Retina (tissue), 1 donor: ENCODE measurements at regions not wholly inside any gene's neighbourhood (a gene's known extent, or its start where the extent isn't known, plus 50 kb on each side); places are given as distances from the start of the nearest gene placed in this dataset.

Experiments used
- DNase-seq: peaks from one replicate; pipeline ENCODE4 v3.0.0-alpha.2; 2016

DNA sequence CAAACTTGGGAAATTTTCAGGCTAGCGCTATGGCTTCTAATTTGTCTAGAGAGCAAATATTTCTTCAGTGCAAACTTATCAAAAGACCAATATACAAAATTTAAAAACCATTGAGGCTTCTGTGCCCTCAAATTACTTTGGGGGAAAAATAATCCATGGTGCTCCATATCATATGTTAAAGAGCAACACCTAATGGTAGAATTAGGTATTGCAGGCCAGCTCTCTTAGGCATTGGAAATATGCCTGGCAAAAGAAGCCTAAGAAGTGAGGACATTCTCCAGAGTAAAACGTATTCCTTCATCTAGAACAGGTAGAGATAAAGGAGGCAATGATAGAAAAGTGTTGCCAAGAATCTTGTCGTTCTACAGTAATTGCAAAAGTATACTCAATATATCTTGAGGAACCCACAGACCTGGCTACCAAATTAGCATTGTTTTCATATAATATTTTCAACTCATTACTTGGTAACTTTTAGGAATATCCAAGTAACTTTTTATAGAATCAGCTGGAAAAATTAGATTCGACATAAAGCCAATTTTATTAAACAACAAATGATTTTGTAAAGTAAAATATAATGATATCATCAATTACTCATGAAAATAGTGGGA, 401.1 kb downstream of the BCL11A start:
- no peak for DNase-seq

DNA sequence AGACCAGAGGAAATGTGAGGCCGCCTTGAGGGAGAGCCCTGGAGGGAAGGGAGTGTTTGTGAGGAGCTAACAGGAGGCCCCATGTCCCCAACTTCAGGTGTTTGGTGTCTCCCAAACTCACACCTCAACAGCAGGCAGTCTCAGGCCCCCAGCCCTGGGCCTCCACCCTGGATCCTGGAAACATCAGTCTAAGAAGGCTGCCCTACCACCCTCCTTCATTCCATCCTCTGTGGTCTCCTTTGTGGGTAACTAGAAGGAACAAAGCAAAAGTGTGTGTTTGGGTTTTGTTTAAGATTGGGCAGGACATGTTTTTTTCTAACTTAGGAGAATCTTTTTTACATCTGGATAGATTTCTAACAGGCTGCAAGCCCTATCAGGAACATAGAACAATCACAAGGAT, 404.3 kb downstream of the BCL11A start:
- no peak for DNase-seq

DNA sequence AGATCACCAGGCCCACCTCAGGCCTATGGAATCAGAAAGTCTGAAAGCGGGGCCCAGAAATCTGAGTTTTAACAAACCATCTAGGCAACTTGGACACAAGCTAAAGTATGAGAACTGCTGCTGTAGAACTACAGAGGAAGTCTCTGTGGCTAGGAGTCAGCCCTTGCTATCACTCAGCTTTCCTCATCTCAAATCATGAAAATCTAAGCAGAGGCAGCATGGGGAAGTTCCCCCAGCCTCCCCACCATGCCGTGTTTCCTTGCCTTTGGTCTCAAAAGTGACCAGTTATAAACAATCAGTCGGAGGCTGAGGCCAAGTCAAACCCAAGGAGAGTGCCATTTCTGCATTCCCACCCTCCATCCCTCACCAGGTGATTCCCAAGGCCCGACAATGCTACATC, 404.7 kb downstream of the BCL11A start:
- DNase-seq, result no peak

DNA sequence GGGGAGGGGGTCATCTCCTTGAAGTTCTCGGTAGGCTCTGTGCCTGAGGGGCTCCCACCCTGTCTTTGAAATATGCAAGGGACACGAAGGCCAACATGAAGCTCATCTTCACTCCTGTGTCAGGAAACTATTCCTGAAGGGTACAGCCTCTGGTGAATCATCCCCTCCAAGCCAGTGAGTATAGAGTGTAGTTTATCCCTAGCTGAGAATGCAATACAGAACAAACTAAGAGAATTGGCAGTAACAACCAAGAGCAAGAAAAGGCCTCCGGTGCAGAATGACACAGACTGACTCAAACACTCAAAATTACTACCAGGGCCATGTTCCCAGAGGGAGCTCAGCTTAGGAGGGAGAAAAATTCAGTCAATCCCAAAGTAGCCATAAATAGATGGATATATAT, 413.3 kb downstream of the BCL11A start:
- DNase-seq, result no peak

DNA sequence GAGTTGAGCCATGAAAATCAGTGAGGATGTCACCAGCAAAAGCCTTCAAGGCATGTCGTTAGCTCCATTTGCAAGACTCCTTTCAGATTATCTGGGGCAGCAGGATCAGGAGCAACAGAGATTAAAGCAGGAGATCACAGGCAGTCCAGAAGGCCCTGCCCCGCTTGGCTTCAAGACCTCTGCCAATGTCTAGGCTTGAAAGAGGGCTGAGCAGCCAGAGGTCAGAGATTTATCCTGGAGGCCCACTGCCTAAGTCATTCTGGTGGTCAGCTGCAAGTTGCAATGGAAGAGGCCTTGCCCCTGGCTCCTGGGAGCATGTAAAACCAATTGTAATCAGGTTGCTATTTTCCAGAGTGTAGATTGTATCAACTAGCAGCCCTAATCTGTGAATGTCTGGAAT, 416.5 kb downstream of the BCL11A start:
- DNase-seq, result no peak

DNA sequence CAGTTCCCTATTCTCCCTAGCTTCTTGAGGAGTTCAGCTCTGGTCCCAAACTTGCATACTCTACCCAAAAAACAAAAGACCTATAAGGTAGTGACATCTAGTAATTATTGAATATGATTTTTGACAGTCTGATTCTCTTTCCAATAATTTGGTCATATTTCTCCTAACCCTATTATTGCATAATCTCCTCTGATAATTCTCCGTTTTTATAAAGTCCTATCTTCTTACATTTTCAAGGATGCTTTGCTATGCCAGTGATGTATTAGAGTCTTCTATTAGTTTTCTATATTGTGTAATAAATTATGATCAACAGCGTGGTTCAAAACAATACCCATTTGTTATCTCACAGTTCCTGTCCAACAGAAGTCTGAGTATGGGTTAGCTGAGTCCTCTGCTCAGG, 426.3 kb downstream of the BCL11A start:
- no peak for DNase-seq

DNA sequence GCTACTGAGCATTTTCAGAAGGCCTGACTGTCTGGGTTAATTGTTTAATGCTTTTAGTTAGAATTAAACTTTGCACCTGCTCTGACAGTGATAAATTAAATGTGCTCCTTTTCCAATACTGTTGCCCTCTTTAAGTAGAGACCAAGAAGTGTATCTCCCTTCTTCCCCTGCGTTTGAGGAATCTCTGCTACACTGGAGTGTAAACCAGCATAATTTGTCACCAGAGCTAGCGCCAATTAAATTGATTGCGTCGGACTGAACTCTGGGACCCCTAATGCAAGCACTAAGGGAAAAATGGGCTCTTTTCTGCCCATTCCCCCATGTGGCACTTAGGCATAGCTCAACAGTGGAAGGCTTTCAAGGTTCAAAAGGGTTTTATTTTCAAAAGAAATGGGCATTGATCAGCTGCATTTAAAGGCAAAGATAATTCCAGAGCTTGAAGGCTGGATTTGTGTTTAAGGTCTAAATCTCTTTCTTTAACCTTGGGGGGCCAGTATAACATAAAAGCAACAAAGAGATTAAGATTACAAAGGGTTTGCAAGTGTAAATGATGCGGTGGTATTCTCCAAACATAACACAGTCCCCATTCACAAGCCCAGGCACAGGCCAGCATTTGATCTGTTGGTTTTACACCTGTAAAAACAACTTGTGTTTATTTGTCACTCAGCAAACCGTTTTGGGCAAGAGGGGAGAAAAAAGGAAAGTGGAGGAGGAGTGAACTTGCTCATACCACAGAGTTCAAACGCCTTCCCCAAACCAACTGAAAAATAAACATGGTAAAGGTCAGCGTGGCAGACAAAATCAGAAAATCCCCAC, 427.6 kb downstream of the BCL11A start:
- DNase-seq, result no peak

DNA sequence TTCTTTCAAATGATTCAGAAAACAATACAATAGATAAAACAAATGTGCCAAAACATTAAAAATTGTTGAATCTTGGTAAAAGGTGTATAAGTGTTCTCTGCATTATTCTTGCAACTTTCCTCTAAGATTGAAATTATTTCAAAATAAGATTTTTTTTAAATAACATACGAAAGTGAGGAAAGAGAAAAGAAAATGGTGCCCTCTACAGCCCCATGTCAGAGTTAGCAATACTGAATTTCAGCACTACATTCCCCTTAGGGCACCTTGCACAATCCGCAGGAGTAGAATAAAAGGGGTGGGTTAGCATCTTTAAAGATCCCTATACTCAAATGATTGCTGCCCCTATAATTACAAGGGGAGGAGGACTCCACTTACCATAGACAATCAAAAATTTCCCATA, 433.7 kb downstream of the BCL11A start:
- DNase-seq, result no peak

DNA sequence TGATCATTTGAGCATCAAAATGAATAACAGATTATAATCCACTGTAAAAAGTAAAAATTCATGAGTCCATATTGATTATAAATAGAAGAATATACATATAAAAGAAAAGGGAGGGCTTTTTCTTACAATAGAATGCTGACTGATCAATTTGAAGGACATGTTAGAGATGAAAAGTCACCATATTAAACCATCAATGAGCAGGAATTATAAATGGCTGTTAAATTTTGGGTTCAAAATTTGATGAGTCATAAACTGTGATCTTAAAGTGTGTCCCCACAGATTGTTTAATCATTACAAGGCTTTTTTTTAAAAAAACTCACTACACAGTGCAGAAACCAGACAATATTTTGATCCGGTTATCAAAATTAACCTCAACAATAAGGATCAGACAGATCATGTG, 434.5 kb downstream of the BCL11A start:
- DNase-seq, result no peak

DNA sequence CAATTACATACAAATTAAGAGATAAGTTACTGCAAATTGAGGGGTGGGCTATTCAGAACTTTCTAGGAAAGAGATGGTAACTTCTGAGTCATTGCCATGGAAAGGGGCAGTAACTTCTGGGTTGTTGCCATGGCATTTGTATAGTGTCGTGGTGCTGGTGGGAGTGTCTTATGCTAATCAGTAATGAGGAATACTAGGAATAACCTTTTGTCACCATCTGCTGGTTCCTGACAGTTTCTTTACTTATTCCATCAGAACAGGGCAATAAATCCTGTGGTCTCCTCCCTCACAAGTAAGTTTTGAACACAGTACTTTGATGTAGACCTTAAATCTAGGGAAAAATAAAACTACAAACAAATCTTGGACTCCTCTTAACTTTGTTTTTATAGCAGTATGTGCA, 435.4 kb downstream of the BCL11A start:
- no peak for DNase-seq

DNA sequence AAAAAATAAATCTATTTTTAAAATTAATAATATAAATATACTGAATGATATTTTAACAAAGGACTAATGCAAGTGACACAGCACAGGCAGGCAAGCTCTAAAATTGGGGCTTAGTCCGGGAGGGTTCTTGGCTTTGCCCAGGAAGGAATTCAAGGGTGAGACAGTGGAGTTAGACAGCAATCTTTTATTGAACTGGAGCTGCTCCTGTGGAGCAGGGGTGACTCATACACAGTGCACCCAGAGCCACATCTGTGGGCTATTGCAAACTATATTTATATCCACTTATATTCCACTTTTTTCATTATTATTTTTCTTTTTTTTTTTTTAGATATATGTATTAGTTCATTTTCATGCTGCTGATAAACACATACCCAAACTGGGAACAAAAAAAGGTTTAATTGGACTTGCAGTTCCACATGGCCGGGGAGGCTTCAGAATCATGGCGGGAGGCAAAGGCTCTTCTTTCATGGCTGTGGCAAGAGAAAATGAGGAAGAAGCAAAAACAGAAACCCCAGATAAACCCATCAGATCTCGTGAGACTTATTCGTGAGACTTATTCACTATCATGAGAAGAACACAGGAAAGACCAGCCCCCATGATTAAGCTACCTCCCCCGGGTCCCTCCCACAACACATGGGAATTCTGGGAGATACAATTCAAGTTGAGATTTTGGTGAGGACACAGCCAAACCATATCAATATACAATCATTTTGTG, 437.1 kb downstream of the BCL11A start:
- DNase-seq, result no peak

DNA sequence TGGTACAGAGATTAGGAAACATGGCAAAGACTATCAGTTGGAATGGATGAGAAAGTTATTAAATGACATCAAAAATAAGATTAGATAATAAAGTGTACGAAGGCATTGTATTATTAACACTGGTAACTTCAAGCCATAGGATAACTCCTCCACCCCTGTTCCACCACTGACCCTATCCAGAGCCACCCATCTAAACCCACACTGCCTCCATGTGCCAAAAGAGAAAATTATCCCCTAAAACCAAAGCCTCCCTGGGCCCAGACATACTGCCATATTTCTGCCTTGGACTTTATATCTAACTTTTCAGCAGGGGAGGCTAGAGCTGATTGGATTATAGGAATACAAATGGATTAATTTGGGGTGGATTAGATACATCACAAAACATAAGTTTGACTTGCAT, 443.7 kb downstream of the BCL11A start:
- DNase-seq, result no peak

DNA sequence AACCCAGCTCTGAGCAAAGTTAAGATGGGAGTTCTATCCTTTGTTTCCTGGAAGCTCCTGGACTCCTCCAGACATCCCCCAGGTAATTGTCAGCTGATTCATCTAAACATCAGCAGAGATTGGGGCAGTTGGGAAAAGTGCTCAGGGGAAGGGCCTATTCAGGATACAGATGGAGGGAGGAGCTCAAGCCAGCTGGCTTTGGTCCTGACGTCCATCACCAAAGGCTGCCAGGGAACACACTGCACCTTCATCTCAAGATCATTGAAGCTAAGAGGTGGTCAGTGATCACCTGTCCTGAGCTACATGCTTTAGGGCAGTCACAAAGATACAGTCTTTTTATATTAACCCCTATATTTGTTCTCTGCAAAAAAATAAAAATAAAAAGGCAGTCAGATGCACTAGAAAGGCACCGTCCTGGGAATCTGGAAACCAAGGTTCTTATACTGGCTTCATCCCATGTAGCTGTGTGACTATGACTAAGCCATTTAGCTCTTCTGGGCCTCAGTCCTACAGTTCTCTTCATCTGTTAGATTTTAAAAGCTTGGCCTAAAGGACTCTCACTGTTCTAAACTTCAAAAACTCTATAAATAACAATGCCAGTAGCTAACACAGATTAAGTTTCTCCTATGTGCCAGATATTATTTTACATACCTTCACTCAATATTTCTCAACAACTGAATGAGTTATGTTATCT, 446.5 kb downstream of the BCL11A start:
- DNase-seq, result no peak

DNA sequence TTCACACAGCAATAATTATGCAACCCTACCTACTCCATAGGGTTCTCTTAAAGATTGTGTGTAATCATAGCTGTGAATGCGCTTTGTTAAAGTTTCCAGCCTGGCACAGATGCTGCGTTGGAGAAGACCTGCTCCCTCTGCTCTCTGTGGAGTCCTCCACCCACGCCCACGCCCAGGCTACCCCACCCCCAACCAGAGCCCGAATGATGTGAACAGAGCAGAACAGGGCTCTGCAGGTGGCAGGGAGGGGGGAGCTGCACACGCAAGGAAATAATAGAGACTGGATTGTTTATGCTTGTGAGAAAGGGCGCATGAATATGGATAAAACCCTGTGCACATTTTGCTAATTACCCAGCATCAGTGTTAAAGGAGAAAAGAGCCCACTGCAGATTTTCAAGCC, 447.5 kb downstream of the BCL11A start:
- DNase-seq, result no peak

DNA sequence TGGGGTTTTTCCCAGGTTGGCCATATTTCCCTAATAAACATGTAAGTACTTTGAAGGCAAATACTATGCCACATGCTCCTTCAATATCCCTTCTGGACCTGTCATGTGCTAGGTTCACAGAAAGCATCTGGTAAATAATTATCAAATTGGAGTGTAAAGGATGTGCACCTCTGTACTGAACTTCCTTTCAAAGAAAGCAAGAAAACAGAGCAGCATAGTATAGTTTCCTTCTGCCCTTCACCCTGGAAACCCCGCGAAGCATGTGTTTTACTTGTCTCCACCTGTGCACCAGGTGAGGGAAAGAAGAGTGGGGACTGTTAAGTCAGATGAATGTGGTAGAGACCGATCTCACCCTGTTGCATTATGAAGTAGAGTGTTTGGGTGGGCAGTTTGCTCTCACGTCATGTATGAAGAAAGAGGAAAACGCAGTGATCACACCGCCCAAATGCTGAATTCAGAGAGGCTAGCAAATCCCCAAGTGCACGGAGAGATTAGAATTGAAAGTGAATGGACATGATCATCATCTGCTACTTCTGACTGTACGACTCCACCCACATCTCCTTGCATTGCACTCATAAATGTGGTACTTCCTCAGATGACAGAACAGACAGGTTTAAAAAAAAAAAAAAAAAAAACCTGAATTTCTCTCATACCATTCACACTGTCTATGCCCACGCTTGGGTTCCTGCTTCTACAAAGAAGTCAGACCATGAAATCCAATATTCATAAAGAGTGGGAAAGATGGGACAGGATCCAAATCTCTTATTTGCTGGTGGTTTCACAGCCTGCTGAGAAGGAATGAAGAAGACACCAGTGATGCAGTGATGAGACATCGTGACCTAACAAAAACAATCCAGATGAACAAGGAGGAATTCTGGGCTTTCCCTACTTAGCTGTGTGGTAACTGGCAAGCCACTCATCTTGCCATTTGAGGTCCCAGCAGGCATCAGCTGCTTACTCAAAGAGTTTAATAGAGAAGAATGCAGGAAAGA, 448.6 kb downstream of the BCL11A start:
- DNase-seq, result no peak

DNA sequence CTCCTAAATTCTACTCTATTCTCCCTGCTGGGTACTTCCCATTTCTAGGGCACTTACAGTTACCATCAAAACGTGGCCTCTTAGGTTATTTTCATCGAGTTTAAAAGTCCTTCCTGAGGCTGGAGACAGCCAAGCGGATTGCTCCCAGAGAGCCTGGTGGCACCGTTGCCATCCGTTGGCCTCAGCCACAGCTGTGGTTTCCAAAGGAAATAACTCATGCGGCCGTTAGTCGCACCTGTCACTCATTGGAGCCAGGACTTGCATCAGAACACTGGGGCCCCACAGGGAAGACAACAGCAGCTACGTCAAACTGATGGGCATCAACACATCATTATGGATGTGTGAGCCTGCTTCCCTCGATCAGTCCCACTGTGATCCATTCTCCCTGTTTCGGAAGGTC, 453.4 kb downstream of the BCL11A start:
- no peak for DNase-seq

DNA sequence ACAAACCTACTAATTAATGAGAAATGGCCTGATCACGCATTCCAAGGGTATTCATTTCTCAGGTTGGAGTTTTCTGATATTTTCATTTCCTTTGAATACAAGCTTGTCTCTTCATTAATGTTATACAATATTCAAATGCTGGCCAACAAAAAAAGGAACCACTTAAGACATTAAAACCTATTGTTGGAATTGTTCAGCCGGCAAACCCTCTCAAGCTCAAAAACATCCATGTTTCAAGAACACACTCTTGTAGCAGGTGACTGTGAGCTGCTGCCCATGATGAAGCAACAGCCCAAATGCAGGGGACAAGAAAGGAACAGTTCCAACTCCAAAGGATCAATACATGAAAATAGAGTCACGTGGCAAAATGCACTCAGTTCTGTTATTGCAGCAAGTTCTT, 454.5 kb downstream of the BCL11A start:
- no peak for DNase-seq

DNA sequence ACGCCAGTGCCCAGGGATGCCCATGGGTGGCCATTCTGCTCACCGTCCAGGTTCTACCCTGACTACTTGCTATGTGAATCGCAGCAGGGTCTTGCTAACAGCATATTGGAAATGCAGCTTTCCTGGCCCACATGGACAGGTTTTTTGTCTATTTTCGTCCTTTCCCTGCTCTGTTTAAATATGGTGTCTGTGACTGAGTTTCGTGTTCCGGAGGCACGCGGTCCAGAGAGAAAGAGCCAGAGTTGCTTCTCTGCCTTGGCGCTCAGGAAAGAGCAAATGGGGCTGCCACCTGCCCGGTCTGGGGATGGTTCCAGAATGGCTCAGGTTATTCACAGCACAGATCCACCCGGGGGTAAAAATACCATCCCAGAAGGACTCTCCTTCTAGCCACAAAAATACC, 456.2 kb downstream of the BCL11A start:
- no peak for DNase-seq

DNA sequence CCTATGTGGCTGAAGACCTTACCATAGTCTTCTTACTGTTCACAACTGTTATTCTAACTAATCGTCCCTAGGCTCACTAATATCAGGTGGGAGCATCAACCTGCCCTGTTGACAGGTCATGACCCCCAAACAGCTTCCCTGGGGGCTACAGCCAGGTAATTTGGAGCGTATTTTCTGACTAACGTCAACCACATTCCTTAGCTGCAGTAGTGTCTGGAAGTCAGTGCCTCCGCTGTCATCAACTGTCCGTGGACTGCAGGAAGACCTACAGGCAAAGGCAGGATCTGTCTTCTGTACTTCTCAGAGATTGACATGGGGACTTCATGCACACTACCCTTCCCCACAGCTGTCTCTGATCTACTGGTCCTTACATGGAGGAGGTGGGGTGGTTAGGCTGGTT, 456.9 kb downstream of the BCL11A start:
- no peak for DNase-seq

DNA sequence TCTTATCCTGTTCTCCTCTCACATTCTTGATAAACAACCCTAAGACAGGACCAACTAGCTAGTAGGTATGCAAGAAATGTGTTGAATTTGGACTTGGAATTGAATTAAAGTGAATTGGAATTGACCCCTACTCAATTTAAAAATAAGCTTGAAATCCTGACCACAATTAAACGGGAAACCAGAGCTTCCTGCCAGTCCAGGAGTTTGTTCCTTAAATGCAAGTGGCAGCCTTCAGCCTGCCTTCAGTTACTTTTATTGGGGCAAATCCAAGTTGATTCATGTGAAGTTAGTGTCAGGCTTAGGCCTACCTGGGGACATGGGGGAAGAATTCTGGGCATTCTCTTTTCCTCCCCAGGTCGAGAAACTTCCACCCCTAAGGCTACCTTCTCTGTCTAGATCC, 457.6 kb downstream of the BCL11A start:
- no peak for DNase-seq

DNA sequence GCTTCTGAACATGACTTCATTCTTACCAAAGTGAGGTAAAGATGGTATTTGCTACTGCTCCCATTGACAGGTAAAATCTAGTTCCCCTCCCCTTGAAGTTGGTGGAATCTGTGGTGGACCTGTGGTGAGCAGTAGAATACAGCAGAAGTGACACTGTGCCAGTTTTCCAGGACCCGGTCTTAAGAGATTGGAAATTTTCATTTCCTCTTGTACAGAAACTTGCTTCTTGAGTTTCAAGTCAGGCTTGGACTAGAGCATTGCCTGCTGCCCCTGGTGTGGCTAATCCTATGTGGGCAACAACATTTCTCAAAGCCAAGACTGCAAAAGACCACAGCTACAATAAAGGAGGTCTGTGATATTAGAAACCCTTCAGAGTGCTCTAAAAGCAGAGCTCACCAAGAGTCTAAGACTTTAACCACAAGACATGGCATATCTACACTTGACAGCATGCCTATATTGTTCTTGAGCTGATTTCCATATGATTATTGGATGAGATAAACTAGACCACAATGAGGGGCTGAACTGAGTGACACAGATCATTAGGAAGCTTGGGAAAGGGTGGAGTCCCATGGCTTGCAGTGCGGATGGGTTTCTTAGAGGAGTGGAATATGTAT, 458.1 kb downstream of the BCL11A start:
- DNase-seq, result no peak

DNA sequence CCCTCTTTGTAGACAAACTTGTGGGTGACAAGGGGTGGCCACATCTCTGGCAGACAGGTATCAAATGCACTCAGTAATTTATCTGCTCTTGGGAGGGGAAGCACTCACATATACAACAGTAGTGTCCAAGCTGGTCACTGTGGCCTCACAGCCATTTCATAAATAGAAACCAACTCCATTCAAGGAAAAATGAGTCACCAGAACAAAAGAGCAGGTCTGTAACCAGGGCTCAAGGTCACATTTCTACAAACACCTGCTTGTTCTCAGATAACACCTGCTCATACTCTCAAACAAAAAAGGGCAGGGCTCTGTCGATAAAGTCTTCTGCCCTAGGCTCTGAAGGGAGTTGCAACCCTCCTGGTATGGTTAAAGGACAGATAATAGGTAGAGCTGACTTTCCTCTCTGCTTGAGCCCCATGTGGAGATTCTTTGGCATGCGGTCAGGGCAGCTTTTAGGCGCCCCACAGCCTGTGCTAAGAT, 459.0 kb downstream of the BCL11A start:
- no peak for DNase-seq
